LoVo (cell line): ENCODE measurements at regions not wholly inside any gene's neighbourhood (a gene's known extent, or its start where the extent isn't known, plus 50 kb on each side); places are given as distances from the start of the nearest gene placed in this dataset.
A peak's percentile ranks its signal among the peaks of the same experiment; 100 is the strongest.
"Not testable (repeated sequence)": the region's sequence is repeated elsewhere in the genome, so short reads cannot be mapped to it uniquely, and the experiment has no call there.

Source experiments
- DNase-seq: peaks from one replicate; pipeline ENCODE4 v3.0.0-alpha.2; 2016; ENCODE audit warnings: low spot score

DNA sequence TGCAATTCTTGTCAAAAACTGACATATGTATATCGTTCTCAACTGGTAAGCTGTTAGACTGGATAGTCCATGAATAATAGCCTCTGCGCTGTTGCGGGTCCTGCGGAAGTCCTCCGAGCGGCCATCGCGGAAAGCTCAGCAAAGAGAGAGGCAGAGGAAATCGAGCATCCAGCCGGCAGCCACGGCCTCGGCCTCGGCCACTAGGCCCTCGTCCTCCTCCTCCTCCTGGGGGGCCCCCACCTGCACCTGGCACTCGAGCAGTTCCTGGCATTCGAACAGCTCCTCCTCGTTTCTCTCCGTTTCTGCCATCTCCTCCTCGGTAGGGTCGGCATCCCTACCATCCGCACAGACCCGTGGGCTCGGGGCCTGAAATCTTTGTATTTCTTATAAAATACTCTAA, 111.2 kb upstream of the CYLC1 start:
- not testable (repeated sequence) for DNase-seq

DNA sequence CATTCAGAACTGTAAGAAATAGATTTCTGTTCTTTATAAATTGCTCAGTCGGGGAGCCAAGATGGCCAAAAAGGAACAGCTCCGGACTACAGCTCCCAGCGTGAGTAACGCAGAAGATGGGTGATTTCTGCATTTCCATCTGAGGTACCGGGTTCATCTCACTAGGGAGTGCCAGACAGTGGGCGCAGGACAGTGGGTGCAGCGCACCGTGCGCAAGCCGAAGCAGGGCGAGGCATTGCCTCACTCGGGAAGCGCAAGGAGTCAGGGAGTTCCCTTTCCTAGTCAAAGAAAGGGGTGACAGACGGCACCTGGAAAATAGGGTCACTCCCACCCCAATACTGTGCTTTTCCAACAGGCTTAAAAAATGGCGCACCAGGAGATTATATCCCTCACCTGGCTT, 110.5 kb upstream of the CYLC1 start:
- not testable (repeated sequence) for DNase-seq

DNA sequence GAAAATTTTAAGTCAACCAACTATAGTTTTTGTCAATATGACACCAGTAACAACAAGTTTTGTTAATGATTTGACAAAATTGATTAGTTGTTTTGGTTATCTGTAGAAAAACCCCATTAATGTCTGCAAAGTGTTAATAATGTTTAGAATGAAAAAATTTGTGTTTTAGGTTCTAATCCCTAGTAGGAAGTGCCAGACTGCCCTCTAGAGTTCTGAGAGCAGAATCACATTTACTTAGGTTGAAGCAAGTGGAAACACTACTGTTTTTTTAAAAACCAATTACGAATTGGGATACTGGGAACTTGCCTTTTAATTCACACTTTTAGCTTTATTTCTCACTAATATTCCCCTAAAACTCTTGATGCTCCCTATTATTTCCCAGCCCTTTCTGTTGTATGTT, 101.1 kb upstream of the CYLC1 start:
- DNase-seq, result peak; percentile 1

- DNase-seq, result no peak
Observed at GRCh38 chrX:83771664-83772063, 89.3 kb upstream of the CYLC1 start.
